Stimulated activated naive CD8-positive, alpha-beta T cell treated with anti-CD3 and anti-CD28 coated beads, Interleukin-15, amount 100 ng/mL, for 72 hours (primary cell): ENCODE measurements at regions not wholly inside any gene's neighbourhood (a gene's known extent, or its start where the extent isn't known, plus 50 kb on each side); places are given as distances from the start of the nearest gene placed in this dataset.
"Not testable (repeated sequence)": the region's sequence is repeated elsewhere in the genome, so short reads cannot be mapped to it uniquely, and the experiment has no call there.

Source experiments
- ATAC-seq: fragments of 150-1000 bp; cut with Tn5 transposase; 2 replicates; pipeline ENCODE4 v1.10.0; 2021; ENCODE audit warnings: mild to moderate bottlenecking, moderate library complexity
- DNase-seq, 2 donors: peaks; one replicate each; pipeline ENCODE4 v3.0.0; 2021 to 2022
- H3K27ac Mint-ChIP-seq, 2 donors: one replicate each; pipeline ENCODE4 v1.8.0; 2022; ENCODE audit warnings: mild to moderate bottlenecking in 2 of 2, mixed read lengths in 2 of 2, moderate library complexity in 2 of 2
- H3K27me3 Mint-ChIP-seq: one replicate; pipeline ENCODE4 v1.8.0; 2022; ENCODE audit warnings: mixed read lengths
- H3K4me1 Mint-ChIP-seq: one replicate; pipeline ENCODE4 v1.8.0; 2022; ENCODE audit warnings: mild to moderate bottlenecking, mixed read lengths
- H3K4me3 Mint-ChIP-seq, 2 donors: one replicate each; pipeline ENCODE4 v1.8.0; 2022; ENCODE audit warnings: mild to moderate bottlenecking in 2 of 2, mixed read lengths in 2 of 2, moderate library complexity in 1 of 2
- H3K9me3 Mint-ChIP-seq, 2 donors: one replicate each; pipeline ENCODE4 v1.8.0; 2022; ENCODE audit warnings: mixed read lengths in 2 of 2

DNA sequence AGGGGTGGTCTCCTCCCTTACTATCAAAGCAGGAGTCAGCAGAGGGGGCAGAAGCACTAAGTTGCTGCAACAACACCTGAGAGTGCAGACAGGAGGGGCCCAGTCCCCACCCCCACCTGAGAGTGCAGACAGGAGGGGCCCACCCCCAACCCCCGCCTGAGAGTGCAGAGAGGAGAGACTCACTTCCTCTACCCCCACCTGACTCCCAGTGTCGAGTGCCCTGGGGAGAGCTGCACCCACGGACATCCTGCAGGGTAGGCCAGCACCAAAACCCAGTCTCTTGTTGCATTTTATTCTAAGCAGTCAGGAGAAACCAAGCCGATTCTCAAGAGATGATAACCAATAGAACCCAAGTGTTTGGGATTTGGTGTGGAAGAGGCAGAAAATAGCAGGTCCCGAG lies 78.4 kb downstream of the NAPG start:
- Mint-ChIP-seq H3K9me3 (peaks cover 9 to 29% of the 10 kb centered on the region in 2 donors), H3K27ac (no peak overlapping the region), H3K27me3 (peaks cover 10% of the 10 kb centered on the region), H3K4me1 (no peaks in the 10 kb centered on the region), H3K4me3 (no peak overlapping the region)
- DNase-seq (no peak), ATAC-seq (no peak)

DNA sequence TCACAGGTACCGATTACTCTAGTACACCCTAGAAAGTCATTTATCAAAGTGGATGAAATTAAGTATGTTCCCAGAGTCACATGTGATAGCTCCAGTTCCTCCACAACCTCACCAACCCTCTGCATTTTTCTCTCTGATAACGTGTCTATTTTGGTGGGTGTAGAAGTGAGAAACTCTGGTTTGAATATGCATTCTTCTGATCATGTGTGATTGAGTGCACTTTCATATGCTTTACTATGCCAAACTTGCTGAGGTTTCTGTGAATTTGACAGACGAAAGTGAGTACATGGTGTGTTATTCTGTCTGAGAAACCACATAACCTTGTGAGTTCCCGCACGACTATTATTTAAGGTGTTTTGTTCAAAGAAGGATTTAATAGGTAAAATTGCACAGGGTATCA lies 81.1 kb downstream of the NAPG start:
- H3K4me3 Mint-ChIP-seq, result peak overlapping the region in 1 of 2 donors; percentile 45

DNA sequence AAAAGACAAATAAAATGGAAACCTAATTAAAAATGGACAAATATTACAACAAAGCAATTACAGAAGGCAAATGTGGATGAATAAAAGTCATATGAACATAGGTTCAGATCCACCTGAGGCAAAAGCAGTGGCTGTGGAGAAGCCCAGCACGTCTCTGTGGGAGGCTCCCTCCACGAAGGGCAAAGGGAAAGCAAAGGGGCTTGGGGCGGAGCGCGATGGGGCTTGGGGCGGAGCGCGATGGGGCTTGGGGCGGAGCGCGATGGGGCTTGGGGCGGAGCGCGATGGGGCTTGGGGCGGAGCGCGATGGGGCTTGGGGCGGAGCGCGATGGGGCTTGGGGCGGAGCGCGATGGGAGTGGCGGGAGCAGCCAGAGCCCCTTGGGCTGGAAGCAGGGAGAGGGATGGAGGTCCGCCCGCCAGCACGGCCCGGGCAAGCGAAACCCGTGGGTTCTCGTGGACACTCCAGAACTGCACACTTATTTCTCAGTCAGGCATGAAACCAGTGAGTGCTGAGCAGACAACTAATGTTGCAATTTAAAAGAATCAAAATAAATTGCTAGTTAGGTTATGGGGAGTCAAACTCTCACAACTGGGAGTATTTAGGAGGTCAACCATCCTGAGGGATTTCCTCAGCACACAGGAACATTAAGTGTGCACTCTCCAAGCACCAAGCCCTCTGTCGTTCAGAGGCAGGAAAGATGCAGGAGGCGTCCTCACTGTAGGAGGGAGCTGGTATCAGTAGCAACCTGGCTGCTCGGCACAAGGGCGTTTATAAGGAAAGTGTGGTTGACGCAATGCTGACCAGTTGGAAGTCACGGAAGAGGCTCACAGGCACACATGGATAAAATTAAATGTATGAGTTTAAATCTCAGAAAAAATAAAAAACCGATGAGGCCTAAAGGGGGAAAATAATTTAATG lies 81.8 kb downstream of the NAPG start:
- not testable (repeated sequence) for H3K4me3 Mint-ChIP-seq, H3K27ac Mint-ChIP-seq, DNase-seq, H3K27me3 Mint-ChIP-seq, H3K4me1 Mint-ChIP-seq
- H3K9me3 Mint-ChIP-seq, result peaks cover 7 to 26% of the 10 kb centered on the region in 2 donors
- ATAC-seq, result peak; percentile 44

More for the DNA sequence above, 81.1 kb downstream of the NAPG start:
- not testable (repeated sequence) for H3K4me1 Mint-ChIP-seq, H3K27ac Mint-ChIP-seq, H3K27me3 Mint-ChIP-seq, DNase-seq
- H3K9me3 Mint-ChIP-seq, result peaks cover 9 to 29% of the 10 kb centered on the region in 2 donors
- peak; percentile 48 for ATAC-seq

DNA sequence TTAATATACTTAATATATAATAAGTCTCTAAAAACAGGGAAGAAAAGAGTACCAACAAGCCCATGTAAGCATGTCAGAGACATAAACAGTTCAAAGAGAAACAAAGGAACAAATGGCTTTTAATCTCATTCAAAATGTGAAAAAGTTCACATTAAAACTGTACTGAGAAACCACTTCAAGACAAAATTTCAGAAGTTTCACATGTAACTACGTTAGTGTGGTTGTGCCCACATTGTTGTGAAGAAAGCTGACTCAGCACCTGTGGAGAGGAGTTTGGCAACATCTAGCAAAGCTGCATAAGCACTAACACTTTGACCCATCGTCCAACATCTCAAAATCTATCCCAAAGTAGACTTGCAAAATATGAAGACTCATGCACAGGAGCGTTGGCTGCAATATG lies 82.6 kb downstream of the NAPG start:
- not testable (repeated sequence) for H3K27ac Mint-ChIP-seq, H3K4me3 Mint-ChIP-seq, H3K4me1 Mint-ChIP-seq, H3K27me3 Mint-ChIP-seq, DNase-seq
- peak; percentile 78 for ATAC-seq
- H3K9me3 Mint-ChIP-seq, result peaks cover 0 to 18% of the 10 kb centered on the region in 2 donors

DNA sequence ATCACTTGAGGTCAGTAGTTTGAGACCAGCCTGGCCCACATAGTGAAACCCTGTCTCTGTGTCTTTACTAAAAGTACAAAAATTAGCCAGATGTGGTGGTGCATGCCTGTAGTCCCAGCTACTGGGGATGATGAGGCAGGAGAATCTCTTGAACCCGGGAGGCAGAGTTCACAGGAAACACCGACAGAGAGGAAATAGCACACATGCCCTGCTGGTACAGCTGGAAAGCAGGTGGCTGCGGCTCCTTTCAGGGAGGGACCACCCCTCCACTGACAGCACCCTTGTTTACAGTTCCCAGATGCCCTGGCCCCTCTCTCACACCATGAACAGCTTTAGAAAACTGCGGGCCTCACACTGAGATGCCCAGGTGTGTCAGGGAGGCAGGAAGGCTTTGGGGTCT lies 83.2 kb downstream of the NAPG start:
- H3K27ac Mint-ChIP-seq, DNase-seq, H3K4me1 Mint-ChIP-seq, H3K4me3 Mint-ChIP-seq, ATAC-seq, H3K27me3 Mint-ChIP-seq: not testable (repeated sequence)
- peaks cover 0 to 12% of the 10 kb centered on the region in 2 donors for H3K9me3 Mint-ChIP-seq

DNA sequence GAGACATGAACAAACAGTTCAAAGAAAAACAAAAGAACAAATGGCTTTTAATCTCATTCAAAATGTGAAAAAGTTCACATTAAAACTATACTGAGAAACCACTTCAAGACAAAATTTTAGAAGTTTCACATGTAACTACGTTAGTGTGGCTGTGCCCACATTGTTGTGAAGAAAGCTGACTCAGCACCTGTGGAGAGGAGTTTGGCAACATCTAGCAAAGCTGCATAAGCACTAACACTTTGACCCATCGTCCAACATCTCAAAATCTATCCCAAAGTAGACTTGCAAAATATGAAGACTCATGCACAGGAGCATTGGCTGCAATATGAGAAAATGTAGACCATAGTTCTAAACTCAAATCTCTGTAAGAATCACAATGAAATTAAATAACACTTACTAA lies 87.4 kb downstream of the NAPG start:
- H3K9me3 Mint-ChIP-seq, H3K4me1 Mint-ChIP-seq, H3K27me3 Mint-ChIP-seq, DNase-seq, H3K27ac Mint-ChIP-seq, H3K4me3 Mint-ChIP-seq: not testable (repeated sequence)
- ATAC-seq, result peak; percentile 49

DNA sequence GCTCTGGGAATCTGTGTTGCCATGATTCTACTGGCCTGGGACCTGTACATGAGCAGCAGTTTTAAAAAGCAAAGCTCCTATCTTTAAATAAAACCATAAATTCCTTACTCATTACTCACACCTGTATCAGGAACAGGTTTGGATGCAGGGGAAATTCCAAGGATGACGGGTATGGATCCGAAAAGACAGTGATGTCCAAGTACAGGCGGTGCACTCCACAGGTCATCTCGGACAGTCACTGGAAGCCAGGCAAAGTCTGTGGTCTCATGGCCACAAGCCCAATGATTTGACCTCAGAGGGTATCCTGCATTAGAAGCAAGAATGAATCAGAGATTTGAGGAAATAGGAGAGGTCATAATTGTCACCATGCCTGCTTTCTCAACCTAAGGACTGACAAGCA lies 90.9 kb downstream of the NAPG start:
- DNase-seq, H3K4me3 Mint-ChIP-seq, H3K4me1 Mint-ChIP-seq, H3K27me3 Mint-ChIP-seq, ATAC-seq, H3K27ac Mint-ChIP-seq, H3K9me3 Mint-ChIP-seq: not testable (repeated sequence)

DNA sequence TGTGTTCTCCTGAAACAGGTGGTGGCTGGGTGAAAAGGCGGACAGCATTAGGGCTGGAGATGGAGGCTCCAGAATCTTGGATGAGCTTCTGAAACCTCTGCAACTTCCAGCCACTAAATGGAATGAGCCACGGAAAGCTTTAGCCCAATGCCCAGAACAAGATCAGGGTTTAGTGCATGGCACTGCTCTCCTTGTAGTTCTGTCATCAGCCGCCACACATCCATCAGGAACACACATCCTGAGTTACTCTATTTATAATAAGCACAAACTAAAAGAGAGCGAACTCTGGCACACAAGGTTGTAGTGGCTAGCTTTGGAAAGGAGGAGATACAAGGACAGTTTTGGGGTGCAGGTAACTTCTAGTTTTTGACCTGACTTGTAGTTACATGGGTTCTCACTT lies 93.0 kb downstream of the NAPG start:
- ATAC-seq, result not testable (repeated sequence)

DNA sequence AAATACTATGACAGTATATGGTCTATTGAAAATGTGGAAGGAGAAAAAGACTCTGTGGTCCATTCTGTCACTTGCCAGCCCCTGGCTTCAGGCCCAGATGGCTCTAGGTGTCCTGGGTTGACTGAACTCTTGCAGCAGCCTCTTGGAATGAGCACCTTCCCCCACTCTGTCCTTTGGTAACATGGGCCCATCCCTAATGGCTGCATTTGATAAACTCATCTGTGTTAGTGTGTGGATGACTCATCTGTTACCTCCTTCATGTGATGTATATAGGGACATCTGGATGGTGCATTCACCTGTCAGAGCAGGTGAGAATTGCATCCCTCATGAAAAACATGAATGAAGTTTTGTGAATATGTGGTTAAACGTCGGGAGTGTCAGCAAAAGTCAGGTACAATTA lies 93.5 kb downstream of the NAPG start:
- H3K4me3 Mint-ChIP-seq, H3K4me1 Mint-ChIP-seq, H3K27me3 Mint-ChIP-seq, DNase-seq, ATAC-seq, H3K9me3 Mint-ChIP-seq, H3K27ac Mint-ChIP-seq: not testable (repeated sequence)

More for the DNA sequence above, 93.0 kb downstream of the NAPG start:
- not testable (repeated sequence) for H3K27ac Mint-ChIP-seq, H3K4me3 Mint-ChIP-seq, H3K4me1 Mint-ChIP-seq, H3K9me3 Mint-ChIP-seq, DNase-seq, H3K27me3 Mint-ChIP-seq

DNA sequence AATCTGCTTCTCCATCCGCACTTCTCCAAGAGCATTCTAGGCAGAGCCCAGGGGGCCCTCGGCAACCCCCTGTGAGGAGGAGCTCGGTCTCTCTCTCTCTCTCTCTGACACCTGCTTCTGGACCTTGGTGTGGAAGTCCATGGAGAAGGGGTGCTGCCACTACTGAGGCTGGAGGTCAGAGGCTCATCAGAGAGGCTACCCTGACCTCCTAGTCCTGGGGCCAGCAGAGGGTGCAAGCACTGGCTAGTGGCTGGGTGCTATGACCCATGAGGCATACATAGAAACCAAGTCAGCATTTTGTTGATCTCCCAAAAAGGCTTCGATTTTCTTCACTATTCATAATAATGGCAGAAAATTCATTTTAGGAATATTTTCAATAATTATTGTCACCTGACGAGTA lies 94.0 kb downstream of the NAPG start:
- H3K27ac Mint-ChIP-seq, H3K9me3 Mint-ChIP-seq, ATAC-seq, DNase-seq, H3K4me1 Mint-ChIP-seq, H3K4me3 Mint-ChIP-seq, H3K27me3 Mint-ChIP-seq: not testable (repeated sequence)
